B cell (primary cell): ENCODE measurements at regions not wholly inside any gene's neighbourhood (a gene's known extent, or its start where the extent isn't known, plus 50 kb on each side); places are given as distances from the start of the nearest gene placed in this dataset.

Experiments used
- ATAC-seq: fragments of 200-7000 bp; cut with Tn5 transposase; one replicate; pipeline ENCODE4 v1.10.0; 2021; ENCODE audit warnings: low read depth, mild to moderate bottlenecking, moderate number of reproducible peaks, moderate library complexity
- CTCF ChIA-PET: fragments of 350-600 bp; sonication (Branson Sonifier 250); formaldehyde crosslinking; loops from one replicate; lab custom pipeline; 2021; ENCODE audit warnings: antibody characterized with exemption, inconsistent platforms; lab: Charles Lee
- POLR2A ChIA-PET: fragments of 350-600 bp; sonication (Branson Sonifier 250); formaldehyde crosslinking; loops from one replicate; lab custom pipeline; 2021; ENCODE audit warnings: antibody characterized with exemption; lab: Charles Lee
- DNase-seq: peaks from one replicate; pipeline ENCODE4 v3.0.0; 2013
- H2AFZ ChIP-seq: 2 replicates; pipeline ENCODE4 v1.6.1; 2012; ENCODE audit warnings: mild to moderate bottlenecking, low read depth, low read length; ENCODE audit not compliant: insufficient read depth, poor library complexity, severe bottlenecking
- H3K27ac ChIP-seq, 2 donors: 1 replicate in 1 of 2; 2 replicates in 1 of 2; pipeline ENCODE4 v1.5.1; 2012 to 2013; ENCODE audit warnings: low read length in 2 of 2, mild to moderate bottlenecking in 2 of 2, moderate library complexity in 1 of 2
- H3K27me3 ChIP-seq, 4 experiments: fragments of 200-600 bp in 1 of 4; sonication (generic) in 1 of 4; replicated peaks in 1 of 4; 1 replicate in 2 of 4; 2 replicates in 2 of 4; pipeline versions ENCODE4 v1.6.1 to v1.7.0; 2013 to 2016; ENCODE audit warnings: low read length in 3 of 4, mild to moderate bottlenecking in 2 of 4, mixed read lengths in 1 of 4, moderate library complexity in 1 of 4; ENCODE audit not compliant: insufficient read depth in 4 of 4, control insufficient read depth in 3 of 4; ENCODE audit errors: control extremely low read depth in 1 of 4
- H3K36me3 ChIP-seq, 2 experiments: replicated peaks in 1 of 2; 1 replicate in 1 of 2; 2 replicates in 1 of 2; pipeline versions ENCODE4 v1.6.1 to v1.7.1; 2013; ENCODE audit warnings: low read length in 1 of 2; ENCODE audit not compliant: insufficient read depth in 2 of 2, control insufficient read depth in 1 of 2; ENCODE audit errors: control extremely low read depth in 1 of 2, extremely low read depth in 1 of 2
- H3K4me1 ChIP-seq, 2 donors: fragments of 200-600 bp in 1 of 2; sonication (generic) in 1 of 2; 1 replicate in 1 of 2; 2 replicates in 1 of 2; pipeline versions ENCODE4 v1.5.1 to v1.6.1; 2013 to 2017; ENCODE audit warnings: low read length in 2 of 2; ENCODE audit not compliant: control insufficient read depth in 2 of 2, insufficient read depth in 2 of 2
- H3K4me2 ChIP-seq: replicated peaks from 2 replicates; pipeline ENCODE3; 2012; ENCODE audit warnings: mild to moderate bottlenecking, low read depth, low read length; ENCODE audit not compliant: poor library complexity, severe bottlenecking
- H3K4me3 ChIP-seq, 5 experiments: fragments of 200-600 bp in 1 of 5; sonication (generic) in 1 of 5; 1 replicate in 3 of 5; 2 replicates in 2 of 5; pipeline versions ENCODE4 v1.5.1 to v1.7.0; 2011 to 2016; ENCODE audit warnings: low read length in 4 of 5, mild to moderate bottlenecking in 4 of 5, low read depth in 2 of 5, control low read depth in 1 of 5, moderate library complexity in 1 of 5; ENCODE audit not compliant: insufficient read depth in 1 of 5; ENCODE audit errors: control extremely low read depth in 1 of 5, extremely low read depth in 1 of 5
- H3K79me2 ChIP-seq: fragments of 200-600 bp; sonication (generic); one replicate; pipeline ENCODE4 v1.6.0; 2016; ENCODE audit warnings: low read length; ENCODE audit not compliant: control insufficient read depth, insufficient read depth
- H3K9ac ChIP-seq: fragments of 200-600 bp; sonication (generic); 2 replicates; pipeline ENCODE4 v1.6.1; 2017; ENCODE audit warnings: mild to moderate bottlenecking, low read length, moderate library complexity
- H3K9me3 ChIP-seq, 3 donors: one replicate each; pipeline versions ENCODE4 v1.6.1 to v1.7.1; 2013; ENCODE audit warnings: low read length in 2 of 3; ENCODE audit not compliant: control insufficient read depth in 2 of 3, insufficient read depth in 1 of 3; ENCODE audit errors: control extremely low read depth in 1 of 3
- H4K20me1 ChIP-seq: 2 replicates; pipeline ENCODE4 v1.6.0; 2012; ENCODE audit warnings: mild to moderate bottlenecking, low read length; ENCODE audit not compliant: insufficient read depth, control insufficient read depth, poor library complexity, severe bottlenecking
- H3K27ac Mint-ChIP-seq: one replicate; pipeline ENCODE4 v1.8.0; 2021; ENCODE audit warnings: mixed read lengths
- H3K27me3 Mint-ChIP-seq: one replicate; pipeline ENCODE4 v1.8.0; 2021; ENCODE audit warnings: mixed read lengths
- H3K4me1 Mint-ChIP-seq: one replicate; pipeline ENCODE4 v1.8.0; 2021; ENCODE audit warnings: mixed read lengths
- H3K4me3 Mint-ChIP-seq: one replicate; pipeline ENCODE4 v1.8.0; 2021; ENCODE audit warnings: mixed read lengths
- H3K9me3 Mint-ChIP-seq: one replicate; pipeline ENCODE4 v1.8.0; 2022; ENCODE audit warnings: mixed read lengths; ENCODE audit not compliant: insufficient read depth
- EZH2 ChIP-seq: IDR thresholded peaks from 2 replicates; pipeline ENCODE4 v1.6.1; 2012; ENCODE audit warnings: borderline replicate concordance, low read depth, mild to moderate bottlenecking, moderate library complexity, low read length; ENCODE audit not compliant: insufficient read depth, poor library complexity, severe bottlenecking
- WGBS: methylation state at CpG from one replicate; pipeline ENCODE4 v1.1.5; 2013; ENCODE audit warnings: missing lambda C conversion rate; ENCODE audit not compliant: insufficient coverage; 5-methylcytosine and 5-hydroxymethylcytosine counted together
- intact Hi-C: fragments of 100-400 bp; cut with micrococcal nuclease; formaldehyde crosslinking; loops from one replicate; pipeline ENCODE4 v1.10.0; 2022
- TF ChIP-seq, protein P1 (sequence below): fragments of 200-600 bp; IDR thresholded peaks from one replicate; pipeline ENCODE4 v1.8.0; 2022; ENCODE audit warnings: antibody characterized with exemption, mild to moderate bottlenecking

DNA sequence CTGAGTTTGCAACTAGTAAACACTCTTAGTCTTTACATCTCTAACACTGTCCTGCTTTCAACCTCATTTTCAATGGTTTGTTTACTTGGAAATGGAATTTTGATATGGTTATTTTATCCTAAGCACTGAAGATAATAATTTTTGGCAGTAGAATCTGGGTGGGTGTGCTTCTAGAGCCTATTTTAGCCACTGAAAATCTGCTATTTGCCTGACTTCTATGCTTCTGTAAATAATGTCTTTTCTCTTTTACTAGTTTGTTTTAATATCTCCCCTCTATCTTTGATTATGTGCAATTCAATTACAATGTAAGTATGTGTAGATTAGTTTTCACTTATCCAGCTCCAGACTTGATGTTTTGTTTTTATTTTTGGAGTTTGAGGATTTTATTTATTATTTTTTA is 197.5 kb downstream of the TUSC1 start:
- Mint-ChIP-seq H3K27ac (no peak overlapping the region), H3K4me1 (no peaks in the 10 kb centered on the region), H3K4me3 (no peak overlapping the region), H3K27me3 (no peaks in the 10 kb centered on the region), H3K9me3 (no peaks in the 10 kb centered on the region)
- Histone ChIP-seq H4K20me1 (no peaks in the 10 kb centered on the region), H3K9me3 (no peaks in the 10 kb centered on the region), H3K79me2 (no peaks in the 10 kb centered on the region), H3K36me3 (no peaks in the 10 kb centered on the region), H2AFZ (no peak overlapping the region), H3K27me3 (no peaks in the 10 kb centered on the region), H3K4me1 (no peaks in the 10 kb centered on the region), H3K4me3 (no peak overlapping the region), H3K27ac (no peak overlapping the region), H3K9ac (no peak overlapping the region), H3K4me2 (no peak overlapping the region)
- no peak for DNase-seq
- CTCF ChIA-PET = no interaction called here
- no peak for ATAC-seq
- POLR2A ChIA-PET = no interaction called here
- TF ChIP-seq, protein P1, sequence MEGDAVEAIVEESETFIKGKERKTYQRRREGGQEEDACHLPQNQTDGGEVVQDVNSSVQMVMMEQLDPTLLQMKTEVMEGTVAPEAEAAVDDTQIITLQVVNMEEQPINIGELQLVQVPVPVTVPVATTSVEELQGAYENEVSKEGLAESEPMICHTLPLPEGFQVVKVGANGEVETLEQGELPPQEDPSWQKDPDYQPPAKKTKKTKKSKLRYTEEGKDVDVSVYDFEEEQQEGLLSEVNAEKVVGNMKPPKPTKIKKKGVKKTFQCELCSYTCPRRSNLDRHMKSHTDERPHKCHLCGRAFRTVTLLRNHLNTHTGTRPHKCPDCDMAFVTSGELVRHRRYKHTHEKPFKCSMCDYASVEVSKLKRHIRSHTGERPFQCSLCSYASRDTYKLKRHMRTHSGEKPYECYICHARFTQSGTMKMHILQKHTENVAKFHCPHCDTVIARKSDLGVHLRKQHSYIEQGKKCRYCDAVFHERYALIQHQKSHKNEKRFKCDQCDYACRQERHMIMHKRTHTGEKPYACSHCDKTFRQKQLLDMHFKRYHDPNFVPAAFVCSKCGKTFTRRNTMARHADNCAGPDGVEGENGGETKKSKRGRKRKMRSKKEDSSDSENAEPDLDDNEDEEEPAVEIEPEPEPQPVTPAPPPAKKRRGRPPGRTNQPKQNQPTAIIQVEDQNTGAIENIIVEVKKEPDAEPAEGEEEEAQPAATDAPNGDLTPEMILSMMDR = no peak
- TF ChIP-seq EZH2 = no peak
- intact Hi-C loops = no loop called here

DNA sequence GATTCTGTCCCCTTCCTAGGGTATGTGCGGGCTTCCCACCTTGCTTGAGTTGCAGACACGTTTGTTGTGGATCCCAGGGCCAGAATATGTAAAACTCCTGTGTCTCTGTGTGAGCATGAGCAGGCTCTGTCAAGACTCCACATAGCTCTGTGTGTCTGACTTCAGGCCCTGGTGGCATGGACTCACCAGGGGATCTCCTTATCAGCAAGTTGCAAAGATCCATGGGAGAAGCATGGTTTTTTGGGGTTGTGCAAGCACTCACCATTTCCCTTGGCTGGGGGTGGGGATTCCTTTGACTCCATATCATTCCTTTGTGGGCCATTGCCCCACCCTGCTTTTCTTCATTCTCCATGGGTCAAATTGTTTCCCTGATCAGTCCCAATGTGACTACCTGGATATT is 205.6 kb downstream of the TUSC1 start:
- WGBS = 69% methylated on average over 2 of the region's 2 CpGs
- intact Hi-C loops = no loop called here
- peaks cover 7% of the 10 kb centered on the region for H3K9me3 Mint-ChIP-seq
- Histone ChIP-seq H3K4me3 (no peak overlapping the region), H2AFZ (no peak overlapping the region), H3K27ac (no peak overlapping the region), H3K9me3 (peaks cover 0 to 17% (median 0%) of the 10 kb centered on the region in 3 donors), H3K4me2 (no peak overlapping the region), H3K36me3 (no peaks in the 10 kb centered on the region), H3K9ac (no peak overlapping the region), H3K4me1 (no peaks in the 10 kb centered on the region), H4K20me1 (no peaks in the 10 kb centered on the region), H3K79me2 (no peaks in the 10 kb centered on the region), H3K27me3 (no peaks in the 10 kb centered on the region)
- no peaks in the 10 kb centered on the region for H3K4me1 Mint-ChIP-seq
- H3K27me3 Mint-ChIP-seq = no peaks in the 10 kb centered on the region
- ATAC-seq (no peak), DNase-seq (no peak)
- CTCF ChIA-PET = no interaction called here
- no peak overlapping the region for H3K4me3 Mint-ChIP-seq
- POLR2A ChIA-PET = no interaction called here
- TF ChIP-seq, protein P1 = no peak
- H3K27ac Mint-ChIP-seq = no peak overlapping the region
